WTC11 (cell line): ENCODE measurements at regions not wholly inside any gene's neighbourhood (a gene's known extent, or its start where the extent isn't known, plus 50 kb on each side); places are given as distances from the start of the nearest gene placed in this dataset.

Source experiments
- ATAC-seq: fragments of 200-7000 bp; cut with Tn5 transposase; 2 replicates; pipeline ENCODE4 v1.10.0; 2021; ENCODE audit warnings: mild to moderate bottlenecking, moderate library complexity
- CTCF ChIA-PET: fragments of 300-600 bp; sonication (Branson Sonifier 250); formaldehyde crosslinking; loops from one replicate; lab custom pipeline; 2021; ENCODE audit warnings: antibody characterized with exemption; lab: Charles Lee
- POLR2A ChIA-PET: fragments of 350-600 bp; sonication (Branson Sonifier 250); formaldehyde crosslinking; loops from one replicate; lab custom pipeline; 2021; ENCODE audit warnings: antibody characterized with exemption; lab: Charles Lee
- DNase-seq: peaks from one replicate; pipeline ENCODE4 v3.0.0; 2021; ENCODE audit warnings: low spot score
- H3K27ac Mint-ChIP-seq: 2 replicates; pipeline ENCODE4 v1.8.0; 2021; ENCODE audit warnings: mixed read lengths
- H3K27me3 Mint-ChIP-seq: 2 replicates; pipeline ENCODE4 v1.8.0; 2021; ENCODE audit warnings: low read depth, mild to moderate bottlenecking, moderate library complexity, mixed read lengths
- H3K36me3 Mint-ChIP-seq: 2 replicates; pipeline ENCODE4 v1.8.0; 2021; ENCODE audit warnings: mixed read lengths
- H3K4me1 Mint-ChIP-seq: 2 replicates; pipeline ENCODE4 v1.8.0; 2022; ENCODE audit warnings: mixed read lengths
- H3K4me3 Mint-ChIP-seq: 2 replicates; pipeline ENCODE4 v1.8.0; 2021; ENCODE audit warnings: mild to moderate bottlenecking, moderate library complexity, mixed read lengths
- H3K9me3 Mint-ChIP-seq: 2 replicates; pipeline ENCODE4 v1.8.0; 2021; ENCODE audit warnings: mixed read lengths
- ARID4B ChIP-seq: sonication (generic); formaldehyde crosslinking; IDR thresholded peaks from 2 replicates; pipeline ENCODE4 v1.8.0; 2023; ENCODE audit warnings: missing genetic modification reagents, mild to moderate bottlenecking, borderline replicate concordance
- CREM ChIP-seq: sonication (generic); formaldehyde crosslinking; IDR thresholded peaks from 2 replicates; pipeline ENCODE4 v1.8.1; 2022; ENCODE audit warnings: mild to moderate bottlenecking, missing genetic modification reagents, moderate library complexity
- ERG ChIP-seq: fragments of 250-450 bp; sonication (Bioruptor Pico); IDR thresholded peaks from 2 replicates; pipeline ENCODE4 v1.8.0; 2021; ENCODE audit warnings: mild to moderate bottlenecking
- GRHL2 ChIP-seq: fragments of 250-450 bp; sonication (Bioruptor Pico); IDR thresholded peaks from 2 replicates; pipeline ENCODE4 v1.8.0; 2022; ENCODE audit warnings: mild to moderate bottlenecking, moderate library complexity; ENCODE audit not compliant: insufficient replicate concordance, severe bottlenecking
- JAZF1 ChIP-seq: fragments of 250-450 bp; sonication (Bioruptor Pico); IDR thresholded peaks from 2 replicates; pipeline ENCODE4 v1.9.0; 2021; ENCODE audit warnings: moderate library complexity, mild to moderate bottlenecking, inconsistent platforms
- KAT7 ChIP-seq: sonication (generic); formaldehyde crosslinking; IDR thresholded peaks from 2 replicates; pipeline ENCODE4 v1.8.1; 2023; ENCODE audit warnings: missing genetic modification reagents, mild to moderate bottlenecking, borderline replicate concordance
- NFATC4 ChIP-seq: fragments of 250-450 bp; sonication (Bioruptor Pico); IDR thresholded peaks from 2 replicates; pipeline ENCODE4 v1.9.0; 2021; ENCODE audit warnings: mild to moderate bottlenecking
- NR1H2 ChIP-seq: sonication (generic); formaldehyde crosslinking; IDR thresholded peaks from 2 replicates; pipeline ENCODE4 v1.9.0; 2021; ENCODE audit warnings: mild to moderate bottlenecking, moderate library complexity, missing genetic modification reagents
- NR2C2 ChIP-seq: sonication (generic); formaldehyde crosslinking; IDR thresholded peaks from 2 replicates; pipeline ENCODE4 v1.8.0; 2022; ENCODE audit warnings: mild to moderate bottlenecking, missing genetic modification reagents
- PRDM15 ChIP-seq: sonication (generic); formaldehyde crosslinking; IDR thresholded peaks from 2 replicates; pipeline ENCODE4 v1.8.0; 2022; ENCODE audit warnings: missing genetic modification reagents
- PRRX2 ChIP-seq: fragments of 250-450 bp; sonication (Bioruptor Pico); IDR thresholded peaks from 2 replicates; pipeline ENCODE4 v1.8.0; 2021; ENCODE audit warnings: mild to moderate bottlenecking
- SMAD4 ChIP-seq: sonication (generic); formaldehyde crosslinking; IDR thresholded peaks from 2 replicates; pipeline ENCODE4 v1.8.0; 2022; ENCODE audit warnings: mild to moderate bottlenecking, missing genetic modification reagents
- SP1 ChIP-seq: sonication (generic); formaldehyde crosslinking; conservative IDR thresholded peaks from 2 replicates; pipeline ENCODE4 v1.8.1; 2022; ENCODE audit warnings: missing genetic modification reagents
- TCF7 ChIP-seq: sonication (generic); formaldehyde crosslinking; IDR thresholded peaks from 2 replicates; pipeline ENCODE4 v1.8.0; 2022; ENCODE audit warnings: mild to moderate bottlenecking, low read depth, missing genetic modification reagents, moderate library complexity
- USF2 ChIP-seq: sonication (generic); formaldehyde crosslinking; IDR thresholded peaks from 2 replicates; pipeline ENCODE4 v1.8.1; 2023; ENCODE audit warnings: mild to moderate bottlenecking, missing genetic modification reagents, moderate library complexity
- ZBTB21 ChIP-seq: sonication (generic); formaldehyde crosslinking; IDR thresholded peaks from 2 replicates; pipeline ENCODE4 v1.8.1; 2023; ENCODE audit warnings: mild to moderate bottlenecking, missing genetic modification reagents, borderline replicate concordance
- ZNF121 ChIP-seq: sonication (generic); formaldehyde crosslinking; IDR thresholded peaks from 2 replicates; pipeline ENCODE4 v1.8.0; 2023; ENCODE audit warnings: missing genetic modification reagents
- ZNF138 ChIP-seq: sonication (generic); formaldehyde crosslinking; conservative IDR thresholded peaks from 2 replicates; pipeline ENCODE4 v1.8.1; 2022; ENCODE audit warnings: mild to moderate bottlenecking, moderate library complexity, missing genetic modification reagents
- TF ChIP-seq, protein P1 (sequence below): sonication (generic); formaldehyde crosslinking; IDR thresholded peaks from 2 replicates; pipeline ENCODE4 v1.8.1; 2022; ENCODE audit warnings: low read depth, mild to moderate bottlenecking, moderate library complexity, missing genetic modification reagents, borderline replicate concordance
- TF ChIP-seq, protein P2 (sequence below): fragments of 250-450 bp; sonication (Bioruptor Pico); IDR thresholded peaks from 2 replicates; pipeline ENCODE4 v1.9.0; 2021; ENCODE audit warnings: mild to moderate bottlenecking

DNA sequence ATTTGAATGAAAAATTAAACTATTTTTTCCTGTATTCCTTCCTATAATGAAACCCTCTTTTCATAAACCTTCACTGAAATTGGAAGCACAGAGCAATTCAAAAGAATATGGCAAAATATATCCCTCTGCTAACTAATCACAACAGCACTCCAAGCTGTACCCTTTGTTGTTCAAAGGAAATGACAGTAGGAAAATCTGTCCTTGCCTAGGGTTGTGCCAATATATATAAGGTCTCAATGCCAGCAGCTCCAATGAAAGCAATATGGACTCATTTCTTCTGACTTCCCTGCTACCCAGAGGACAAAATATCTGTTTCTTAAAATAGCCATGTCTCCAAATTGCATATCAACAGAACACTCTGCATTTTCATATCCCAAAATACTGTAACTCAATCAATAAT is 373.9 kb upstream of the MC4R start:
- H3K4me3 Mint-ChIP-seq: no peak overlapping the region
- CTCF ChIA-PET: no interaction called here
- H3K27ac Mint-ChIP-seq: no peak overlapping the region
- no peaks in the 10 kb centered on the region for H3K36me3 Mint-ChIP-seq
- no peak for DNase-seq
- H3K9me3 Mint-ChIP-seq: no peaks in the 10 kb centered on the region
- no peaks in the 10 kb centered on the region for H3K27me3 Mint-ChIP-seq
- no peaks in the 10 kb centered on the region for H3K4me1 Mint-ChIP-seq
- POLR2A ChIA-PET: no interaction called here
- no peak for ATAC-seq
- TF ChIP-seq NR2C2: no peak
- TF ChIP-seq, protein P1, sequence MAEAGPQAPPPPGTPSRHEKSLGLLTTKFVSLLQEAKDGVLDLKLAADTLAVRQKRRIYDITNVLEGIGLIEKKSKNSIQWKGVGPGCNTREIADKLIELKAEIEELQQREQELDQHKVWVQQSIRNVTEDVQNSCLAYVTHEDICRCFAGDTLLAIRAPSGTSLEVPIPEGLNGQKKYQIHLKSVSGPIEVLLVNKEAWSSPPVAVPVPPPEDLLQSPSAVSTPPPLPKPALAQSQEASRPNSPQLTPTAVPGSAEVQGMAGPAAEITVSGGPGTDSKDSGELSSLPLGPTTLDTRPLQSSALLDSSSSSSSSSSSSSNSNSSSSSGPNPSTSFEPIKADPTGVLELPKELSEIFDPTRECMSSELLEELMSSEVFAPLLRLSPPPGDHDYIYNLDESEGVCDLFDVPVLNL (CRISPR knock-in tag): no peak
- no peak for TF ChIP-seq CREM (CRISPR knock-in tag)
- TF ChIP-seq SMAD4 (CRISPR knock-in tag): no peak
- no peak for TF ChIP-seq NR1H2 (CRISPR knock-in tag)
- TF ChIP-seq JAZF1 (CRISPR knock-in tag): no peak
- TF ChIP-seq USF2: no peak
- no peak for TF ChIP-seq ZNF138 (CRISPR knock-in tag)
- TF ChIP-seq GRHL2 (CRISPR knock-in tag): no peak
- TF ChIP-seq ZBTB21: no peak
- TF ChIP-seq PRRX2 (CRISPR knock-in tag): no peak
- TF ChIP-seq NFATC4 (CRISPR knock-in tag): no peak
- TF ChIP-seq, protein P2, sequence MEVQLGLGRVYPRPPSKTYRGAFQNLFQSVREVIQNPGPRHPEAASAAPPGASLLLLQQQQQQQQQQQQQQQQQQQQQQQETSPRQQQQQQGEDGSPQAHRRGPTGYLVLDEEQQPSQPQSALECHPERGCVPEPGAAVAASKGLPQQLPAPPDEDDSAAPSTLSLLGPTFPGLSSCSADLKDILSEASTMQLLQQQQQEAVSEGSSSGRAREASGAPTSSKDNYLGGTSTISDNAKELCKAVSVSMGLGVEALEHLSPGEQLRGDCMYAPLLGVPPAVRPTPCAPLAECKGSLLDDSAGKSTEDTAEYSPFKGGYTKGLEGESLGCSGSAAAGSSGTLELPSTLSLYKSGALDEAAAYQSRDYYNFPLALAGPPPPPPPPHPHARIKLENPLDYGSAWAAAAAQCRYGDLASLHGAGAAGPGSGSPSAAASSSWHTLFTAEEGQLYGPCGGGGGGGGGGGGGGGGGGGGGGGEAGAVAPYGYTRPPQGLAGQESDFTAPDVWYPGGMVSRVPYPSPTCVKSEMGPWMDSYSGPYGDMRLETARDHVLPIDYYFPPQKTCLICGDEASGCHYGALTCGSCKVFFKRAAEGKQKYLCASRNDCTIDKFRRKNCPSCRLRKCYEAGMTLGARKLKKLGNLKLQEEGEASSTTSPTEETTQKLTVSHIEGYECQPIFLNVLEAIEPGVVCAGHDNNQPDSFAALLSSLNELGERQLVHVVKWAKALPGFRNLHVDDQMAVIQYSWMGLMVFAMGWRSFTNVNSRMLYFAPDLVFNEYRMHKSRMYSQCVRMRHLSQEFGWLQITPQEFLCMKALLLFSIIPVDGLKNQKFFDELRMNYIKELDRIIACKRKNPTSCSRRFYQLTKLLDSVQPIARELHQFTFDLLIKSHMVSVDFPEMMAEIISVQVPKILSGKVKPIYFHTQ (CRISPR knock-in tag): no peak
- no peak for TF ChIP-seq ZNF121
- TF ChIP-seq TCF7: no peak
- no peak for TF ChIP-seq ERG (CRISPR knock-in tag)
- TF ChIP-seq SP1 (CRISPR knock-in tag): no peak
- TF ChIP-seq ARID4B (CRISPR knock-in tag): no peak
- no peak for TF ChIP-seq PRDM15 (CRISPR knock-in tag)
- no peak for TF ChIP-seq KAT7 (CRISPR knock-in tag)
